ENCODE measurements at regions not wholly inside any gene's neighbourhood (a gene's known extent, or its start where the extent isn't known, plus 50 kb on each side); places are given as distances from the start of the nearest gene placed in this dataset.

GRCh38 chr3:104514371-104514770 is 852.3 kb upstream of the ALCAM start:
- TF ChIP-seq CTCF (IDR thresholded peaks at IDR 0.05; ENCODE audit: unreplicated experiment) = no peak
- intact Hi-C loops (cut with micrococcal nuclease) = no loop called here
- no TSS peak for BruUV-seq (replicated peaks)
- H3K27me3 Mint-ChIP-seq (ENCODE audit: insufficient read depth, unreplicated experiment) = no peaks in the 10 kb centered on the region
- CTCF ChIA-PET = no interaction called here
- no peak for DNase-seq (ENCODE audit: unreplicated experiment)
- H3K9me3 Mint-ChIP-seq (ENCODE audit: unreplicated experiment) = no peaks in the 10 kb centered on the region
- peaks cover 6% of the 10 kb centered on the region for H3K4me1 Mint-ChIP-seq (ENCODE audit: insufficient read depth, unreplicated experiment)
- H3K36me3 Mint-ChIP-seq (ENCODE audit: insufficient read depth, unreplicated experiment) = no peaks in the 10 kb centered on the region
- POLR2A ChIA-PET = no interaction called here
- H3K4me3 Mint-ChIP-seq (ENCODE audit: unreplicated experiment) = no peak overlapping the region
- H3K27ac Mint-ChIP-seq (ENCODE audit: low read depth, unreplicated experiment) = no peak overlapping the region

- no peaks in the 10 kb centered on the region for H3K36me3 Mint-ChIP-seq (ENCODE audit: insufficient read depth, unreplicated experiment)
- BruUV-seq (replicated peaks) = no TSS peak
- intact Hi-C loops (cut with micrococcal nuclease) = no loop called here
- peaks cover 6% of the 10 kb centered on the region for H3K4me1 Mint-ChIP-seq (ENCODE audit: insufficient read depth, unreplicated experiment)
- POLR2A ChIA-PET = interaction anchor here (0.5 to 1.1 kb wide), 2 partner anchors 66 to 855 kb away, joined by 3 to 4 read pairs; no protein-coding TSS in a partner anchor
- no peak for DNase-seq (ENCODE audit: unreplicated experiment)
- H3K4me3 Mint-ChIP-seq (ENCODE audit: unreplicated experiment) = no peak overlapping the region
- H3K27ac Mint-ChIP-seq (ENCODE audit: low read depth, unreplicated experiment) = no peak overlapping the region
- H3K27me3 Mint-ChIP-seq (ENCODE audit: insufficient read depth, unreplicated experiment) = no peaks in the 10 kb centered on the region
- CTCF ChIA-PET = no interaction called here
- TF ChIP-seq CTCF (IDR thresholded peaks at IDR 0.05; ENCODE audit: unreplicated experiment) = no peak
- H3K9me3 Mint-ChIP-seq (ENCODE audit: unreplicated experiment) = no peaks in the 10 kb centered on the region
Measured at GRCh38 chr3:104514776-104515175, 851.9 kb upstream of the ALCAM start.

GRCh38 chr3:104519068-104519467 is 847.6 kb upstream of the ALCAM start:
- no peaks in the 10 kb centered on the region for H3K27me3 Mint-ChIP-seq (ENCODE audit: insufficient read depth, unreplicated experiment)
- no peak for DNase-seq (ENCODE audit: unreplicated experiment)
- intact Hi-C loops (cut with micrococcal nuclease) = no loop called here
- POLR2A ChIA-PET = no interaction called here
- BruUV-seq (replicated peaks) = no TSS peak
- H3K4me3 Mint-ChIP-seq (ENCODE audit: unreplicated experiment) = no peak overlapping the region
- no peaks in the 10 kb centered on the region for H3K4me1 Mint-ChIP-seq (ENCODE audit: insufficient read depth, unreplicated experiment)
- no peak overlapping the region for H3K27ac Mint-ChIP-seq (ENCODE audit: low read depth, unreplicated experiment)
- CTCF ChIA-PET = no interaction called here
- no peak for TF ChIP-seq CTCF (IDR thresholded peaks at IDR 0.05; ENCODE audit: unreplicated experiment)
- no peaks in the 10 kb centered on the region for H3K9me3 Mint-ChIP-seq (ENCODE audit: unreplicated experiment)
- no peaks in the 10 kb centered on the region for H3K36me3 Mint-ChIP-seq (ENCODE audit: insufficient read depth, unreplicated experiment)

GRCh38 chr3:104519468-104520227 is 847.1 kb upstream of the ALCAM start:
- Mint-ChIP-seq H3K27me3 (ENCODE audit: insufficient read depth, unreplicated experiment) (no peaks in the 10 kb centered on the region), H3K36me3 (ENCODE audit: insufficient read depth, unreplicated experiment) (no peaks in the 10 kb centered on the region), H3K4me3 (ENCODE audit: unreplicated experiment) (no peak overlapping the region), H3K4me1 (ENCODE audit: insufficient read depth, unreplicated experiment) (no peaks in the 10 kb centered on the region), H3K27ac (ENCODE audit: low read depth, unreplicated experiment) (no peak overlapping the region), H3K9me3 (ENCODE audit: unreplicated experiment) (no peaks in the 10 kb centered on the region)
- ChIA-PET CTCF (interaction anchor here (0.5 to 0.7 kb wide), 2 partner anchors 16 to 46 kb away, joined by 4 to 5 read pairs; no protein-coding TSS in a partner anchor), POLR2A (no interaction called here)
- no peak for TF ChIP-seq CTCF (IDR thresholded peaks at IDR 0.05; ENCODE audit: unreplicated experiment)
- BruUV-seq (replicated peaks) = no TSS peak
- intact Hi-C loops (cut with micrococcal nuclease) = no loop called here
- DNase-seq (ENCODE audit: unreplicated experiment) = no peak
